IMR-90 (cell line): ENCODE measurements at regions not wholly inside any gene's neighbourhood (a gene's known extent, or its start where the extent isn't known, plus 50 kb on each side); places are given as distances from the start of the nearest gene placed in this dataset.

Experiments
- ATAC-seq: fragments of 200-7000 bp; cut with Tn5 transposase; 2 replicates; pipeline ENCODE4 v1.9.1; 2020; ENCODE audit warnings: low read depth, mild to moderate bottlenecking, moderate library complexity
- BruUV-seq: library from RNA; stranded (reverse); fragments of 400-500 nt; replicated peaks from 2 replicates; lab custom pipeline; 2021; lab: Mats Ljungman, UMichigan
- CTCF ChIA-PET: fragments of 300-600 bp; formaldehyde crosslinking; extraction: SDS; loops from one replicate; lab custom pipeline; 2021; ENCODE audit warnings: antibody characterized with exemption; lab: Yijun Ruan, JAX
- POLR2A ChIA-PET: fragments of 300-600 bp; sonication (Branson Sonifier 250); formaldehyde crosslinking; loops from one replicate; lab custom pipeline; 2022; ENCODE audit warnings: antibody characterized with exemption; ENCODE audit not compliant: unreplicated experiment; lab: Charles Lee
- DNase-seq: peaks from one replicate; pipeline ENCODE4 v3.0.0; 2013
- H2AFZ ChIP-seq: replicated peaks from 2 replicates; pipeline ENCODE3; 2013; ENCODE audit warnings: low read length, mild to moderate bottlenecking; ENCODE audit not compliant: poor library complexity
- H2AK5ac ChIP-seq: 2 replicates; pipeline ENCODE4 v1.6.1; 2013; ENCODE audit warnings: low read depth, low read length, inconsistent platforms
- H2AK9ac ChIP-seq: replicated peaks from 2 replicates; pipeline ENCODE3; 2013; ENCODE audit warnings: mild to moderate bottlenecking, low read depth, low read length, moderate library complexity; ENCODE audit not compliant: poor library complexity
- H2BK120ac ChIP-seq: 2 replicates; pipeline ENCODE4 v1.6.1; 2013; ENCODE audit warnings: low read depth, low read length, inconsistent platforms
- H2BK15ac ChIP-seq: 3 replicates; pipeline ENCODE4 v1.6.1; 2013; ENCODE audit warnings: low read depth, low read length, inconsistent platforms
- H2BK20ac ChIP-seq: 2 replicates; pipeline ENCODE4 v1.6.1; 2013; ENCODE audit warnings: low read depth, mild to moderate bottlenecking, inconsistent platforms, low read length, moderate library complexity
- H2BK5ac ChIP-seq: 2 replicates; pipeline ENCODE4 v1.6.1; 2013; ENCODE audit warnings: mild to moderate bottlenecking, low read depth, low read length, inconsistent platforms; ENCODE audit not compliant: poor library complexity, severe bottlenecking
- H3K14ac ChIP-seq: replicated peaks from 2 replicates; pipeline ENCODE4 v1.6.1; 2013; ENCODE audit warnings: low read depth, low read length, inconsistent platforms
- H3K18ac ChIP-seq: 2 replicates; pipeline ENCODE4 v1.6.1; 2013; ENCODE audit warnings: low read depth, low read length, control low read depth
- H3K23ac ChIP-seq: 2 replicates; pipeline ENCODE4 v1.6.1; 2013; ENCODE audit warnings: low read depth, low read length, inconsistent platforms
- H3K27ac ChIP-seq: 2 replicates; pipeline ENCODE4 v1.5.1; 2013; ENCODE audit warnings: mild to moderate bottlenecking, control low read depth, low read length; ENCODE audit not compliant: insufficient read depth
- H3K27me3 ChIP-seq: 2 replicates; pipeline ENCODE4 v1.6.1; 2013; ENCODE audit warnings: low read length; ENCODE audit not compliant: control insufficient read depth, insufficient read depth
- H3K36me3 ChIP-seq: 2 replicates; pipeline ENCODE4 v1.6.1; 2013; ENCODE audit warnings: low read length, mixed read lengths; ENCODE audit not compliant: control insufficient read depth, insufficient read depth
- H3K4ac ChIP-seq: 2 replicates; pipeline ENCODE4 v1.6.1; 2013; ENCODE audit warnings: low read depth, low read length, inconsistent platforms
- H3K4me1 ChIP-seq: 2 replicates; pipeline ENCODE4 v1.6.1; 2013; ENCODE audit warnings: low read length, mixed read lengths; ENCODE audit not compliant: control insufficient read depth, insufficient read depth
- H3K4me2 ChIP-seq: 2 replicates; pipeline ENCODE4 v1.6.1; 2013; ENCODE audit warnings: low read depth, mild to moderate bottlenecking, control low read depth, low read length, moderate library complexity
- H3K4me3 ChIP-seq: 2 replicates; pipeline ENCODE4 v1.5.1; 2013; ENCODE audit warnings: low read depth, mild to moderate bottlenecking, control low read depth, low read length, moderate library complexity; ENCODE audit not compliant: insufficient read depth
- H3K56ac ChIP-seq: 2 replicates; pipeline ENCODE4 v1.6.1; 2013; ENCODE audit warnings: low read length, inconsistent platforms; ENCODE audit not compliant: insufficient read depth; ENCODE audit errors: extremely low read depth
- H3K79me1 ChIP-seq, 2 experiments: 2 replicates each; pipeline ENCODE4 v1.6.1; 2013; ENCODE audit warnings: low read length in 2 of 2, inconsistent platforms in 1 of 2, low read depth in 1 of 2
- H3K9ac ChIP-seq: 2 replicates; pipeline ENCODE4 v1.6.1; 2013; ENCODE audit warnings: low read depth, low read length, control low read depth
- H3K9me1 ChIP-seq: 2 replicates; pipeline ENCODE4 v1.6.1; 2013; ENCODE audit warnings: low read length, inconsistent platforms; ENCODE audit not compliant: insufficient read depth
- H3K9me3 ChIP-seq: 2 replicates; pipeline ENCODE4 v1.6.1; 2013; ENCODE audit warnings: low read length; ENCODE audit not compliant: control insufficient read depth, insufficient read depth
- H4K20me1 ChIP-seq: 2 replicates; pipeline ENCODE4 v1.6.1; 2013; ENCODE audit warnings: low read length, inconsistent platforms; ENCODE audit not compliant: insufficient read depth
- H4K5ac ChIP-seq: 2 replicates; pipeline ENCODE4 v1.6.1; 2013; ENCODE audit warnings: mild to moderate bottlenecking, low read depth, low read length, control low read depth
- H4K8ac ChIP-seq, 2 experiments: 2 replicates each; pipeline ENCODE4 v1.6.1; 2013; ENCODE audit warnings: low read depth in 2 of 2, low read length in 2 of 2, control low read depth in 1 of 2, inconsistent platforms in 1 of 2
- H4K91ac ChIP-seq: 2 replicates; pipeline ENCODE4 v1.6.1; 2013; ENCODE audit warnings: low read depth, low read length, inconsistent platforms; ENCODE audit not compliant: insufficient read depth
- BHLHE40 ChIP-seq: fragments of 150-350 bp; IDR thresholded peaks from 2 replicates; pipeline ENCODE4 v1.6.1; 2016; ENCODE audit warnings: mild to moderate bottlenecking, low read depth, low read length
- CEBPB ChIP-seq: IDR thresholded peaks from 2 replicates; pipeline ENCODE4 v1.6.1; 2012; ENCODE audit warnings: low read depth, low read length, improper control_type of control experiment
- CHD1 ChIP-seq: IDR thresholded peaks from 2 replicates; pipeline ENCODE4 v1.6.1; 2012; ENCODE audit warnings: low read depth, low read length, improper control_type of control experiment
- FOS ChIP-seq: fragments of 150-350 bp; IDR thresholded peaks from 2 replicates; pipeline ENCODE4 v1.6.1; 2016; ENCODE audit warnings: low read depth, low read length
- MAFK ChIP-seq: IDR thresholded peaks from 2 replicates; pipeline ENCODE4 v1.6.1; 2012; ENCODE audit warnings: low read depth, low read length, improper control_type of control experiment
- MAZ ChIP-seq: IDR thresholded peaks from 2 replicates; pipeline ENCODE4 v1.6.1; 2012; ENCODE audit warnings: low read depth, mild to moderate bottlenecking, low read length, improper control_type of control experiment, moderate library complexity, borderline replicate concordance
- MXI1 ChIP-seq: IDR thresholded peaks from 2 replicates; pipeline ENCODE4 v1.6.1; 2012; ENCODE audit warnings: low read depth, mild to moderate bottlenecking, low read length, moderate library complexity, borderline replicate concordance
- NFE2L2 ChIP-seq: fragments of 150-350 bp; IDR thresholded peaks from 2 replicates; pipeline ENCODE4 v1.6.1; 2016; ENCODE audit warnings: low read depth, mild to moderate bottlenecking, low read length
- RAD21 ChIP-seq: IDR thresholded peaks from 2 replicates; pipeline ENCODE4 v1.6.1; 2012; ENCODE audit warnings: low read length, improper control_type of control experiment
- RCOR1 ChIP-seq: IDR thresholded peaks from 2 replicates; pipeline ENCODE4 v1.6.1; 2012; ENCODE audit warnings: mild to moderate bottlenecking, low read length, improper control_type of control experiment; ENCODE audit not compliant: insufficient replicate concordance
- RFX5 ChIP-seq: IDR thresholded peaks from 2 replicates; pipeline ENCODE4 v1.8.0; 2012; ENCODE audit warnings: low read depth, mild to moderate bottlenecking, low read length, moderate library complexity
- SMC3 ChIP-seq: fragments of 150-350 bp; IDR thresholded peaks from 2 replicates; pipeline ENCODE4 v1.6.1; 2016; ENCODE audit warnings: low read depth, mild to moderate bottlenecking, antibody characterized with exemption, low read length, moderate library complexity
- USF2 ChIP-seq: fragments of 150-350 bp; IDR thresholded peaks from 2 replicates; pipeline ENCODE4 v1.6.1; 2017; ENCODE audit warnings: mild to moderate bottlenecking, antibody characterized with exemption, low read length, low read depth
- WGBS, 2 experiments: methylation state at CpG; one replicate each; pipeline versions ENCODE4 v1.1.5 to v1.1.7; 2013; ENCODE audit warnings: missing lambda C conversion rate in 2 of 2; ENCODE audit not compliant: insufficient read length in 1 of 2; ENCODE audit errors: extremely low coverage in 2 of 2; 5-methylcytosine and 5-hydroxymethylcytosine counted together
- dilution Hi-C: fragments of 300-500 bp; cut with HindIII; formaldehyde crosslinking; loops from one replicate; pipeline ENCODE4 v1.14.3; 2018; ENCODE audit warnings: low sequenced_read_pairs; ENCODE audit not compliant: unreplicated experiment
- in situ Hi-C: fragments of 300-500 bp; cut with MboI; formaldehyde crosslinking; loops from 3 replicates; pipeline ENCODE4 v1.14.3; 2019; ENCODE audit warnings: low sequenced_read_pairs, inconsistent platforms, mixed read lengths
- intact Hi-C: fragments of 100-400 bp; cut with micrococcal nuclease; formaldehyde crosslinking; loops from 2 replicates; pipeline ENCODE4 v1.10.0; 2022
- TF ChIP-seq, protein P1 (sequence below): conservative IDR thresholded peaks from 2 replicates; pipeline ENCODE4 v1.5.1; 2012; ENCODE audit warnings: mild to moderate bottlenecking, low read depth, low read length, improper control_type of control experiment
- TF ChIP-seq, protein P2 (sequence below): fragments of 150-350 bp; IDR thresholded peaks from 2 replicates; pipeline ENCODE4 v1.6.1; 2016; ENCODE audit warnings: low read depth, mild to moderate bottlenecking, low read length, moderate library complexity, borderline replicate concordance

DNA sequence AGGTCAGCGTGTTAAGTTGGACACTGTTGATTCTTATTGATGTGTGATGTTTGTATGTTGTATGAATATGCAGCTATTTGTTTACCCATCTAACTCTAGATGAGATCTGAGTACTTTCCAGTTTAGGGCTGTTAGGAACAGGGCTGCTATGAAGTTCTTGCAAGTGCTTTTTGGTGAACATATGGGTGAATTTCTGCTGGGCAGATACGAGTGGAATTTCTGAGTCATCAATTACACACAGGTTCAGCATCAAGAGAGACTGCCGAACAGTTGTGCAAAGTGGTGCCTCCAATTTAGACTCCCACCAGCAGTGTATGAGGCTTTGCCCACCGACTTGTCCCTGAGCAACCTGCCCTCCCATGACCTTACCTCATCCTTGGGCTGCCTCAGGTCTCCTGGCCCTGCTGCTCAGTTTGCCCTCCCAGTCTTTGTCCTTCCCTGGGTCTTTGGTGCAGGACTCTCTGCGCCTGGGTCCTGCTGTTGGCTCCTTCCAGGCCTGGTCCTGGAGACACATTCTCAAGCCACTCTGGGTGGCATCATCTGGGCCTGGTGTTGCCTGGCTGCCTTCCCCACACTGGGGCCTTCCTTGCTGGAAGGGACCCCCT lies 343.6 kb downstream of the PTPRU start:
- no peaks in the 10 kb centered on the region for H3K36me3 ChIP-seq
- H4K91ac ChIP-seq: no peak overlapping the region
- no peak overlapping the region for H4K5ac ChIP-seq
- in situ Hi-C loops: no loop called here
- WGBS, 2 experiments: 33% methylated on average over 2 of the region's 5 CpGs; no CpG with 5 or more reads in 1 of the 2 experiments
- H3K79me1 ChIP-seq: no peaks in the 10 kb centered on the region
- H2AK9ac ChIP-seq: no peak overlapping the region
- H2BK15ac ChIP-seq: no peak overlapping the region
- no peaks in the 10 kb centered on the region; the same call in 1 of the 2 replicates for H4K20me1 ChIP-seq
- ATAC-seq: no peak
- H3K4me2 ChIP-seq: no peak overlapping the region
- peak overlapping the region; percentile 40 for H2AFZ ChIP-seq
- intact Hi-C loops: no loop called here
- no TSS peak for BruUV-seq
- no peak overlapping the region for H4K8ac ChIP-seq
- peak; percentile 85 for DNase-seq
- peaks cover 3% of the 10 kb centered on the region; the same call in 1 of the 2 replicates for H3K9me1 ChIP-seq
- no peaks in the 10 kb centered on the region for H3K9me3 ChIP-seq
- H3K14ac ChIP-seq: no peak overlapping the region
- H3K23ac ChIP-seq: no peak overlapping the region
- POLR2A ChIA-PET: no interaction called here
- no peak overlapping the region for H3K27ac ChIP-seq
- no peak overlapping the region for H2BK20ac ChIP-seq
- H2BK5ac ChIP-seq: no peak overlapping the region
- H3K4me3 ChIP-seq: no peak overlapping the region
- dilution Hi-C loops: no loop called here
- H3K4me1 ChIP-seq: no peaks in the 10 kb centered on the region
- TF ChIP-seq RAD21 (no peak), MAFK (peak; percentile 40; the same call in 1 of the 2 replicates), MXI1 (no peak), BHLHE40 (no peak), RFX5 (no peak), CEBPB (no peak), CHD1 (no peak), USF2 (no peak), NFE2L2 (no peak), SMC3 (no peak), RCOR1 (no peak), MAZ (no peak), FOS (0 out of 2 replicates have a peak, but pooled peaks have one; percentile 40)
- TF ChIP-seq, protein P1, sequence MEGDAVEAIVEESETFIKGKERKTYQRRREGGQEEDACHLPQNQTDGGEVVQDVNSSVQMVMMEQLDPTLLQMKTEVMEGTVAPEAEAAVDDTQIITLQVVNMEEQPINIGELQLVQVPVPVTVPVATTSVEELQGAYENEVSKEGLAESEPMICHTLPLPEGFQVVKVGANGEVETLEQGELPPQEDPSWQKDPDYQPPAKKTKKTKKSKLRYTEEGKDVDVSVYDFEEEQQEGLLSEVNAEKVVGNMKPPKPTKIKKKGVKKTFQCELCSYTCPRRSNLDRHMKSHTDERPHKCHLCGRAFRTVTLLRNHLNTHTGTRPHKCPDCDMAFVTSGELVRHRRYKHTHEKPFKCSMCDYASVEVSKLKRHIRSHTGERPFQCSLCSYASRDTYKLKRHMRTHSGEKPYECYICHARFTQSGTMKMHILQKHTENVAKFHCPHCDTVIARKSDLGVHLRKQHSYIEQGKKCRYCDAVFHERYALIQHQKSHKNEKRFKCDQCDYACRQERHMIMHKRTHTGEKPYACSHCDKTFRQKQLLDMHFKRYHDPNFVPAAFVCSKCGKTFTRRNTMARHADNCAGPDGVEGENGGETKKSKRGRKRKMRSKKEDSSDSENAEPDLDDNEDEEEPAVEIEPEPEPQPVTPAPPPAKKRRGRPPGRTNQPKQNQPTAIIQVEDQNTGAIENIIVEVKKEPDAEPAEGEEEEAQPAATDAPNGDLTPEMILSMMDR: no peak
- TF ChIP-seq, protein P2, sequence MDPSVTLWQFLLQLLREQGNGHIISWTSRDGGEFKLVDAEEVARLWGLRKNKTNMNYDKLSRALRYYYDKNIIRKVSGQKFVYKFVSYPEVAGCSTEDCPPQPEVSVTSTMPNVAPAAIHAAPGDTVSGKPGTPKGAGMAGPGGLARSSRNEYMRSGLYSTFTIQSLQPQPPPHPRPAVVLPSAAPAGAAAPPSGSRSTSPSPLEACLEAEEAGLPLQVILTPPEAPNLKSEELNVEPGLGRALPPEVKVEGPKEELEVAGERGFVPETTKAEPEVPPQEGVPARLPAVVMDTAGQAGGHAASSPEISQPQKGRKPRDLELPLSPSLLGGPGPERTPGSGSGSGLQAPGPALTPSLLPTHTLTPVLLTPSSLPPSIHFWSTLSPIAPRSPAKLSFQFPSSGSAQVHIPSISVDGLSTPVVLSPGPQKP: no peak
- H3K4ac ChIP-seq: no peak overlapping the region
- no peak overlapping the region for H3K18ac ChIP-seq
- H3K56ac ChIP-seq: no peak overlapping the region
- CTCF ChIA-PET: interaction anchor here (0.6 kb wide), 1 partner anchor 17 kb away, joined by 4 read pairs; no protein-coding TSS in a partner anchor
- no peak overlapping the region for H3K9ac ChIP-seq
- H3K27me3 ChIP-seq: no peaks in the 10 kb centered on the region
- no peak overlapping the region for H2AK5ac ChIP-seq
- H2BK120ac ChIP-seq: no peak overlapping the region
